Endodermal cell (in vitro differentiated cells): ENCODE measurements at regions not wholly inside any gene's neighbourhood (a gene's known extent, or its start where the extent isn't known, plus 50 kb on each side); places are given as distances from the start of the nearest gene placed in this dataset.

Experiments used
- DNase-seq: peaks from one replicate; pipeline ENCODE4 v3.0.0-alpha.2; 2017
- H3K27ac ChIP-seq: 2 replicates; pipeline ENCODE4 v1.5.1; 2013; ENCODE audit warnings: mild to moderate bottlenecking, low read depth, low read length, moderate library complexity
- H3K27me3 ChIP-seq: 2 replicates; pipeline ENCODE4 v1.6.1; 2013; ENCODE audit warnings: mild to moderate bottlenecking, low read length, moderate library complexity; ENCODE audit not compliant: insufficient read depth, control insufficient read depth, poor library complexity, severe bottlenecking
- H3K36me3 ChIP-seq: 2 replicates; pipeline ENCODE4 v1.7.0; 2013; ENCODE audit warnings: mild to moderate bottlenecking, low read length, moderate library complexity; ENCODE audit not compliant: control insufficient read depth, insufficient read depth
- H3K4me1 ChIP-seq: one replicate; pipeline ENCODE4 v1.7.0; 2013; ENCODE audit warnings: low read length; ENCODE audit not compliant: control insufficient read depth, insufficient read depth
- H3K4me3 ChIP-seq: 2 replicates; pipeline ENCODE4 v1.5.1; 2013; ENCODE audit warnings: mild to moderate bottlenecking, low read length, moderate library complexity
- H3K9ac ChIP-seq: 2 replicates; pipeline ENCODE4 v1.6.1; 2013; ENCODE audit warnings: mild to moderate bottlenecking, low read length, moderate library complexity; ENCODE audit not compliant: poor library complexity, severe bottlenecking; ENCODE audit errors: extremely low read depth
- H3K9me3 ChIP-seq: 2 replicates; pipeline ENCODE4 v1.6.1; 2013; ENCODE audit warnings: mild to moderate bottlenecking, low read length, moderate library complexity; ENCODE audit not compliant: control insufficient read depth
- H3K27ac Mint-ChIP-seq: 2 replicates; pipeline ENCODE4 v1.8.0; 2020; ENCODE audit warnings: mixed read lengths
- H3K27me3 Mint-ChIP-seq: 2 replicates; pipeline ENCODE4 v1.8.0; 2021; ENCODE audit warnings: mild to moderate bottlenecking, mixed read lengths; ENCODE audit not compliant: insufficient read depth
- H3K36me3 Mint-ChIP-seq: 2 replicates; pipeline ENCODE4 v1.8.0; 2020; ENCODE audit warnings: low read depth, mixed read lengths
- H3K4me1 Mint-ChIP-seq: 2 replicates; pipeline ENCODE4 v1.8.0; 2020; ENCODE audit warnings: mixed read lengths
- H3K4me3 Mint-ChIP-seq: 2 replicates; pipeline ENCODE4 v1.8.0; 2020; ENCODE audit warnings: mild to moderate bottlenecking, moderate library complexity, mixed read lengths
- H3K9me3 Mint-ChIP-seq: 2 replicates; pipeline ENCODE4 v1.8.0; 2020; ENCODE audit warnings: mild to moderate bottlenecking, mixed read lengths
- CTCF ChIP-seq: fragments of 200-600 bp; sonication (generic); conservative IDR thresholded peaks from 2 replicates; pipeline ENCODE4 v1.5.0; 2021; ENCODE audit warnings: antibody characterized with exemption, mild to moderate bottlenecking
- WGBS, 2 experiments: methylation state at CpG; one replicate each; pipeline versions ENCODE4 v1.1.5 to v1.1.7; 2013; ENCODE audit warnings: missing lambda C conversion rate in 2 of 2, mixed read lengths in 1 of 2; ENCODE audit not compliant: insufficient coverage in 1 of 2, insufficient read length in 1 of 2; 5-methylcytosine and 5-hydroxymethylcytosine counted together

GRCh38 chr3:162142511-162142910, 645.9 kb downstream of the OTOL1 start:
- H3K9ac ChIP-seq: no peak overlapping the region
- no peaks in the 10 kb centered on the region for H3K4me1 Mint-ChIP-seq
- WGBS, 2 experiments: 96 to 100% methylated on average over 2 of the region's 2 CpGs
- no peak overlapping the region for H3K4me3 ChIP-seq
- H3K9me3 ChIP-seq: no peaks in the 10 kb centered on the region
- no peaks in the 10 kb centered on the region for H3K9me3 Mint-ChIP-seq
- TF ChIP-seq CTCF: no peak
- H3K27me3 Mint-ChIP-seq: no peaks in the 10 kb centered on the region
- no peaks in the 10 kb centered on the region for H3K4me1 ChIP-seq
- H3K36me3 Mint-ChIP-seq: no peaks in the 10 kb centered on the region
- no peaks in the 10 kb centered on the region for H3K27me3 ChIP-seq
- H3K4me3 Mint-ChIP-seq: no peak overlapping the region
- no peak for DNase-seq
- no peak overlapping the region for H3K27ac Mint-ChIP-seq
- H3K27ac ChIP-seq: no peak overlapping the region
- no peaks in the 10 kb centered on the region for H3K36me3 ChIP-seq

- Histone ChIP-seq H3K9ac (no peak overlapping the region), H3K27ac (no peak overlapping the region), H3K36me3 (no peaks in the 10 kb centered on the region), H3K4me1 (no peaks in the 10 kb centered on the region), H3K4me3 (no peak overlapping the region), H3K9me3 (no peaks in the 10 kb centered on the region), H3K27me3 (no peaks in the 10 kb centered on the region)
- no peaks in the 10 kb centered on the region for H3K36me3 Mint-ChIP-seq
- TF ChIP-seq CTCF: no peak
- no peaks in the 10 kb centered on the region for H3K27me3 Mint-ChIP-seq
- DNase-seq: no peak
- no peak overlapping the region for H3K4me3 Mint-ChIP-seq
- peaks cover 5% of the 10 kb centered on the region for H3K4me1 Mint-ChIP-seq
- H3K27ac Mint-ChIP-seq: no peak overlapping the region
- no peaks in the 10 kb centered on the region for H3K9me3 Mint-ChIP-seq
Observed at GRCh38 chr3:162143180-162143579, 646.6 kb downstream of the OTOL1 start.

GRCh38 chr3:162147996-162148395, 651.4 kb downstream of the OTOL1 start:
- Histone ChIP-seq H3K36me3 (no peaks in the 10 kb centered on the region), H3K4me1 (no peaks in the 10 kb centered on the region), H3K9ac (no peak overlapping the region), H3K27me3 (no peaks in the 10 kb centered on the region), H3K27ac (no peak overlapping the region), H3K9me3 (no peaks in the 10 kb centered on the region), H3K4me3 (no peak overlapping the region)
- Mint-ChIP-seq H3K9me3 (no peaks in the 10 kb centered on the region), H3K4me3 (no peak overlapping the region), H3K36me3 (no peaks in the 10 kb centered on the region), H3K4me1 (peaks cover 6% of the 10 kb centered on the region), H3K27ac (no peak overlapping the region), H3K27me3 (no peaks in the 10 kb centered on the region)
- 33 to 49% methylated on average over 1 of the region's 1 CpG for whole genome bisulfite sequencing, 2 experiments
- DNase-seq: no peak
- no peak for TF ChIP-seq CTCF
